ENCODE measurements at regions not wholly inside any gene's neighbourhood (a gene's known extent, or its start where the extent isn't known, plus 50 kb on each side); places are given as distances from the start of the nearest gene placed in this dataset.

DNA sequence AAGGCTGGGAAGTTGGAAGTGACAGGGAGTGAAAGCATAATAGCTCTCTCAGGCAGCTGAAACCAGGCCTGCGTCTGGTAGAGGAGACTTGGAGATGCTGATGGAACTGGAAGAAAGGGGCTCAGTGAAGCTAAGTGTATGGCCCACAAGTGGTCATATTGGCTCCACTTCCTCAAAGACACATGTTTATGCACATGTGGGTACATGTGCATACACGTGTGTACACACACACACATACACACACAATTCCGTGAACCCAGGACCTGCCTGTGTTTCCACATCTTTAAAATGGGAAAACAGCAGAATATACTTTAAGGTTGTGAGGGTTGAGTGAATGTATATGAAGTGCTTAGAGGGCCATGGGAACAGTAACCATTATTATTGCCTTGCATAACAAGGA lies 160.9 kb downstream of the ARL6IP6 start:
- DNase-seq = no peak

GRCh38 chr2:152875701-152876695 lies 157.6 kb downstream of the ARL6IP6 start:
- peak in 2 of 58 donors; percentile 10 to 32 for DNase-seq

- DNase-seq = no peak
Observed at GRCh38 chr2:152874955-152875354, 156.5 kb downstream of the ARL6IP6 start.

DNA sequence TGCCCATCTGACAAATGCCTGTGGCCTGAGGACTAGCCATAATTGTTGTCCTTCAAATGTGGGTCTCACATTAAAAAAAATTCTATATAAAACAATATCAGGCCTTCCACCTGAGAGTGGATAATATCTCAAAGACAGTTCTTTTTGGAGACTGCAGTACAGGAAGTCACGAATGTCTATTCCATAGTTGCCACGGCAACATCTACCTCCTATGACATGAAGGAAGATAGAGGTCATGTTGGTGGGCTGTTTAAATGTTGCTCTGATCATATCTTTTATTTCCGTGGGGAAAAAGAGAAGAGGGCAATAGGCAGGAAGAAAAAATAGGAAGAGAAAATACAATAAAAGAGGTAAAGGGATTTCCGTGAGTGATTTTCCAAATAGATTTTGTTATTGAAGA lies 151.8 kb downstream of the ARL6IP6 start:
- no peak for DNase-seq

GRCh38 chr2:152867397-152867796 lies 149.0 kb downstream of the ARL6IP6 start:
- no peak for DNase-seq

DNA sequence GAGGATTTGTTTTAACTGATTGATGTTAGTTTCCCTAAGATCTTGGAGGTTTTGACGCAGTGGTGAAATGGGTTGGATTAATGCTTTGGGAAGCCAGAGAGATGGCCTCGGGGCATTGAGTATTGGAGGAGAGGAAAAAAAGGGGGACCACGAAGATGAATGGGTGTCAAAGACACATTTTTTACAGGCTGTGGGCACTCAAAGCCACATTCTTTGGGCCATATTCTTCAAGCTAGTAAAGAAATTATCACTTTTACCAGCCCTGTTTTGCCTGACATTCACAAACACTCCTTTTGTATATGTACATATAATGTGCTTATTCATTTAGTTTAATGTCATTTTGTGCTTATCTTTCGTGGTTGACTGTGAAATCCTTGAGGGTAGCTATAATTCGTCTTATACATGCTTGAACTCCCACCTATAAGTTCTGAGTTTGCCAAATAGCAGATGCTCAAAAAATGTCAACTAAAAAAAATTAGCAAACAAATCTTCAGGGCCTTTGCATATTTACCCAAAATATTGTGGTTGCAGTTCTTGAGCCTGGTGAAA lies 146.3 kb downstream of the ARL6IP6 start:
- DNase-seq = no peak

DNA sequence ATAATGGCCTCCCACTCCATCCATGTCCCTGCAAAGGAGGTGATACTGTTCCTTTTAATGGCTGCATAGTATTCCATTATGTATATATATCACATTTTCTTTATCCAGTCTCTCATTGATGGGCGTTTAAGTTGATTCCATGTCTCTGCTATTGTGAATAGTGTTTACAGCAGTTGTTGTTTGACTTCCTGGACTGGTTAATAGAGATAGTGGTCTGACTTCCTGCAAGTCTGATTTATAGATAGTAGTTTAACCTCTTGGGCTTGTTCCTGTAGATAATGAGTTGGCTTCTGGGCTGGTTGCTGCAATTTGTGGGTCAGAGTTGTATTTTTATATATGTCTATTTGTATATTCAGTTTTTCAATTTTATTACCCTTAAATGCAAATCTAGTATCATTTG lies 145.4 kb downstream of the ARL6IP6 start:
- DNase-seq = no peak

GRCh38 chr2:152861349-152861942 lies 143.0 kb downstream of the ARL6IP6 start:
- peak in 1 of 58 donors; percentile 11 for DNase-seq

DNA sequence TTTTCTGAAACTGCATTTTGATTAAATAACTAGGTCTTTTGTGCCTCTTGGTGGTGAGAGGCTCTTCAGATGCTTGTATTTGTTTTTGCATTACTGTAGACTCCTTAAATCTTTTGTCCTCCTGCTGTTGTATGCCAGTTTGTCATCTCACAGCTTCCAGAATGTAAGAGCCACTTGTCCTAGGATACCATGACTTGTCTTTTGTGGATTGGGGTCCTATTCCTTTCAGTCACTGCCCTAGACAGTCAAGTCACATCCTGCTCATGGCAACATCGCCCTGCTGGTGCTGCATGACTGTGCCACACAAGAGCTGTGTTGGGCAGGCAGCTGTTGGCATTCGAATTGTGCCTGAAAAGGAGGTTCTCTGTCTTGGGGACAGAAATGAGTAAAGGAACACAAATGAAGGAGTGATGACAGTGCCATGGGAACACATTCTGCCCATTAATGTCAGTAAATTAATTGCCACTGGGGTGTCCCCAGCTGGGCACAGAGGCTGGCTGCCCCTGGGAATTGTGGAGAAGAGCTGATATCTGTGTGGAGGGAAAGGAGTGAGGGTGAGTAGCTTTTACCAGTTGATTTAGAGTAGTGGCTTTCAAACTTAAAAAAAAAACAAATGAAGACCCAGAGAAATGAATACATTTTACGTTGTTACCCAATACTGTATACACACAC lies 140.3 kb downstream of the ARL6IP6 start:
- no peak for DNase-seq

- DNase-seq = no peak
Observed at GRCh38 chr2:152846697-152847470, 128.5 kb downstream of the ARL6IP6 start.

DNA sequence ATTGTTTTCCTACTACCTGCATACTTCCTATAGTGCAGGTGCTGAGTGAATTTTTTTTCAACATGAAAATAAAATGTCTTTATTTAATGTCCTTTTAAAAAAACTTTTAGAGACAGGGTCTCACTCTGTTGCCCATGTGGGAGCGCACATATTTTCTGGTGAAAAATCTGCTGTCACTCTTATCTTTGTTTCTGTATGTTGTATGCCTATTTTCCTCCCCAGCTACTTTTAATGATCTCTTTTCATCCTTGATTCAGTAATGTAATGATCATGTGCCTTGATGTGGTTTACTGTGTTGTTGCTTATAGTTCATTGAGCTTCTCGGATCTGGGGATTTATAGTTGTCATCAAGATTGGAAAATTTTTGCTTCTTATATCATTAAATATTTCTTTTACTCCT lies 117.3 kb downstream of the ARL6IP6 start:
- DNase-seq = no peak

GRCh38 chr2:152827944-152828343 lies 109.5 kb downstream of the ARL6IP6 start:
- DNase-seq = no peak

GRCh38 chr2:152826581-152827279 lies 108.3 kb downstream of the ARL6IP6 start:
- no peak for DNase-seq

DNA sequence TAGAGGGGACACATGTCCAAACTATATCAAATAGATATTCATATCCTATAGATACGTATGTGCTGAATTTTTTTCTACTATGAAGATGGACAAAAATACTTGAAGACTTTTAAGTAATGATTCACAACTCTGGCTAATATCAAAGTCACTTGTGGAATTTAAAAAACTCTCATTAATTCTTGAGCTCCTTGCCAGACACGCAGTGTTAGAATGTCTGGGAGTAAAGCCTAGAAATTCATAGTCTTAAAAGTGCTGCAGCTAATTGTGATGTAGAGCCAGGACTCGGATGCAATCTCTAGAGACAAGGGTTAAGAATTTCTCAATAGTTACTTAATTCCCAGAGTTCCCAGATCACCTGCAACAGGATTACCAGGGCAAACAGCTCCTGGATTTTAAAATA lies 107.4 kb downstream of the ARL6IP6 start:
- no peak for DNase-seq

DNA sequence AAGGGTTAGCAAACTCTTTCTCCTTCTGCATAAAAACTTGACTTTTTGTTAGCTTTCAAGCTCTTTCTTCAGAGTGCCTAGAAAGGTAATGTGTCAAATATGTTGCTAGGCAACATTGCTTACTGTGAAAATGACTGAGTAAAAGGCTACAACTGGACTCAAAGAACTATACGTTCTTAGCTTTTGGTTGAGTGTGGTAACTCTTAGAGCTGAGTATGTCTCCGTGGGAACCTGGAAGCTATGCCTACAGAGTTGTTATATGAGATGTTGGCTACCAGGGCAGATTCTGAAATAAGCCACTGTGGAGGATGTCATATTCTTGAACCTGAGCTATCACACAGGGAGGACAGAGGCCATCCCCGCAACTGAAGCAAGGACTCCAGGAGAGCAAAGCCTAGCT lies 105.5 kb downstream of the ARL6IP6 start:
- DNase-seq = peak in 1 of 58 donors; percentile 5

- DNase-seq = no peak
Observed at GRCh38 chr2:152822676-152823075, 104.3 kb downstream of the ARL6IP6 start.

GRCh38 chr2:152820048-152820447 lies 101.6 kb downstream of the ARL6IP6 start:
- no peak for DNase-seq

GRCh38 chr2:152815634-152816257 lies 97.3 kb downstream of the ARL6IP6 start:
- DNase-seq = no peak

DNA sequence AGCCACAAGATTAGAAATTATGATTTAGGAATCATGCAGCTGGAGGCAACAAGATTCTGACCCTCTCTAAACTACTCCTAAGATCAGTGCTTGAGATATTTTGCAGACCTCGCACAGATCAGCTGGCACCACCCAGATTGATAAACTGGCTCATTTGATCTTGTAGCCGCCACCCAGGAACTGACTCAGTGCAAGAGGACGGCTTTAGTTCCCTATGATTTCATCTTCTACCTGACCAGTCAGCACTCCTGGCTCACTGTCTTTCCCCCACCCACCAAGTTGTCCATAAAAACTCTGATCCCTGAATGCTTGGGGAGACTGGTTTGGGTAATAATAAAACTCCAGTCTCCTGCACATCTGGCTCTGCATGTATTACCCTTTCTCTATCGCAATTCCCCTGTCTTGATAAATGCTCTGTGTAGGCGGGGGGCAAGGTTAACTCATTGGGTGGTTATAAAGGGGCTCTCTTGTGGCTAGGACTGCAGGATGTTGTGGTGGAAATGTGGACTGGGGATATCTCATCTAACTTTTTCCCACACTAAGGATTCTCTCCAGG lies 96.1 kb downstream of the ARL6IP6 start:
- DNase-seq = no peak

- DNase-seq = no peak
Observed at GRCh38 chr2:152813351-152813750, 94.9 kb downstream of the ARL6IP6 start.

All from anterior cingulate cortex (tissue), 58 donors.